ENCODE measurements at regions not wholly inside any gene's neighbourhood (a gene's known extent, or its start where the extent isn't known, plus 50 kb on each side); places are given as distances from the start of the nearest gene placed in this dataset.

- TF ChIP-seq CTCF (IDR thresholded peaks at IDR 0.05) = no peak
- no peak for TF ChIP-seq POLR2A (IDR thresholded peaks at IDR 0.05)
Observed at GRCh38 chr10:128541926-128542475, 415.8 kb upstream of the MKI67 start.

Data from lower leg skin (tissue), 3 donors.